ENCODE measurements at regions not wholly inside any gene's neighbourhood (a gene's known extent, or its start where the extent isn't known, plus 50 kb on each side); places are given as distances from the start of the nearest gene placed in this dataset.

GRCh38 chr12:75888399-75888798, 143.2 kb downstream of the PHLDA1 start:
- Histone ChIP-seq H3K9me3 (no peaks in the 10 kb centered on the region), H3K27ac (no peak overlapping the region), H3K27me3 (no peaks in the 10 kb centered on the region), H3K4me3 (replicated peaks in 1 of 3) (no peak overlapping the region), H3K4me1 (peaks cover 4 to 19% of the 10 kb centered on the region in 2 donors), H3K36me3 (no peaks in the 10 kb centered on the region)
- intact Hi-C loops (cut with DNase I), result no loop called here
- DNase-seq, result no peak
- TF ChIP-seq CTCF (IDR thresholded peaks at IDR 0.05) (no peak), POLR2A (IDR thresholded peaks at IDR 0.05) (no peak)

- no peaks in the 10 kb centered on the region for H3K9me3 ChIP-seq
- no peak overlapping the region for H3K4me3 ChIP-seq (replicated peaks in 1 of 3)
- no peak for DNase-seq
- 79 to 88% methylated on average over 1 of the region's 1 CpG for WGBS, 2 donors
- H3K4me1 ChIP-seq, result peaks cover 4 to 19% of the 10 kb centered on the region in 2 donors
- intact Hi-C loops (cut with DNase I), result no loop called here
- no peak overlapping the region for H3K27ac ChIP-seq
- no peak for TF ChIP-seq POLR2A (IDR thresholded peaks at IDR 0.05)
- TF ChIP-seq CTCF (IDR thresholded peaks at IDR 0.05), result no peak
- no peaks in the 10 kb centered on the region for H3K36me3 ChIP-seq
- H3K27me3 ChIP-seq, result no peaks in the 10 kb centered on the region
Measured at GRCh38 chr12:75887979-75888378, 143.6 kb downstream of the PHLDA1 start.

GRCh38 chr12:75884465-75884985, 147.1 kb downstream of the PHLDA1 start:
- 88 to 90% methylated on average over 4 of the region's 4 CpGs for WGBS, 2 donors
- H3K27me3 ChIP-seq, result no peaks in the 10 kb centered on the region
- intact Hi-C loops (cut with DNase I), result no loop called here
- TF ChIP-seq POLR2A (IDR thresholded peaks at IDR 0.05) (no peak), CTCF (IDR thresholded peaks at IDR 0.05) (no peak)
- peaks cover 7 to 9% of the 10 kb centered on the region in 2 donors for H3K4me1 ChIP-seq
- no peaks in the 10 kb centered on the region for H3K36me3 ChIP-seq
- no peaks in the 10 kb centered on the region for H3K9me3 ChIP-seq
- no peak for DNase-seq
- no peak overlapping the region for H3K4me3 ChIP-seq (replicated peaks in 1 of 3)
- H3K27ac ChIP-seq, result no peak overlapping the region

- Histone ChIP-seq H3K9me3 (no peaks in the 10 kb centered on the region), H3K36me3 (no peaks in the 10 kb centered on the region), H3K4me3 (replicated peaks in 1 of 3) (no peak overlapping the region), H3K27me3 (no peaks in the 10 kb centered on the region), H3K4me1 (peaks cover 4 to 7% of the 10 kb centered on the region in 2 donors), H3K27ac (no peak overlapping the region)
- WGBS, 2 donors, result 67 to 76% methylated on average over 3 of the region's 3 CpGs
- TF ChIP-seq POLR2A (IDR thresholded peaks at IDR 0.05), result no peak
- DNase-seq, result no peak
- intact Hi-C loops (cut with DNase I), result no loop called here
Measured at GRCh38 chr12:75883241-75883640, 148.3 kb downstream of the PHLDA1 start.

- intact Hi-C loops (cut with DNase I), result no loop called here
- Histone ChIP-seq H3K4me3 (replicated peaks in 1 of 3) (no peak overlapping the region), H3K27ac (no peak overlapping the region), H3K9me3 (no peaks in the 10 kb centered on the region), H3K36me3 (no peaks in the 10 kb centered on the region), H3K27me3 (no peaks in the 10 kb centered on the region), H3K4me1 (peaks cover 13 to 15% of the 10 kb centered on the region in 2 donors)
- 72 to 80% methylated on average over 3 of the region's 3 CpGs for WGBS, 2 donors
- DNase-seq, result no peak
- TF ChIP-seq CTCF (IDR thresholded peaks at IDR 0.05) (no peak), POLR2A (IDR thresholded peaks at IDR 0.05) (no peak)
Measured at GRCh38 chr12:75882421-75882820, 149.2 kb downstream of the PHLDA1 start.

GRCh38 chr12:75881920-75882319, 149.7 kb downstream of the PHLDA1 start:
- Histone ChIP-seq H3K27ac (no peak overlapping the region), H3K4me1 (peaks cover 18 to 20% of the 10 kb centered on the region in 2 donors), H3K9me3 (no peaks in the 10 kb centered on the region), H3K36me3 (no peaks in the 10 kb centered on the region), H3K4me3 (replicated peaks in 1 of 3) (no peak overlapping the region), H3K27me3 (no peaks in the 10 kb centered on the region)
- no peak for TF ChIP-seq CTCF (IDR thresholded peaks at IDR 0.05)
- TF ChIP-seq POLR2A (IDR thresholded peaks at IDR 0.05), result no peak
- DNase-seq, result no peak
- intact Hi-C loops (cut with DNase I), result no loop called here

Measured in thyroid gland (tissue), 4 donors.